ENCODE measurements at regions not wholly inside any gene's neighbourhood (a gene's known extent, or its start where the extent isn't known, plus 50 kb on each side); places are given as distances from the start of the nearest gene placed in this dataset.

- no peak overlapping the region for H3K27ac Mint-ChIP-seq (ENCODE audit: unreplicated experiment)
Observed at GRCh38 chr9:7348692-7349091, 450.9 kb downstream of the DMAC1 start.

GRCh38 chr9:7347556-7347955 is 452.0 kb downstream of the DMAC1 start:
- no peak overlapping the region for H3K4me2 ChIP-seq (ENCODE audit: low read length)

More at GRCh38 chr9:7348692-7349091, 450.9 kb downstream of the DMAC1 start:
- H2AFZ ChIP-seq (ENCODE audit: low read depth, low read length) = no peak overlapping the region
- FAIRE-seq (no peak), DNase-seq (ENCODE audit: low read depth) (no peak)
- H4K20me1 ChIP-seq (ENCODE audit: insufficient read depth, low read length) = no peaks in the 10 kb centered on the region
- H3K4me2 ChIP-seq (ENCODE audit: low read length) = no peak overlapping the region
- no peaks in the 10 kb centered on the region for H3K4me1 ChIP-seq (ENCODE audit: insufficient read depth, low read length)
- H3K9ac ChIP-seq (ENCODE audit: low read length) = no peak overlapping the region
- H3K27ac ChIP-seq (ENCODE audit: low read depth, low read length) = no peak overlapping the region
- H3K4me1 Mint-ChIP-seq (ENCODE audit: low read depth, unreplicated experiment) = no peaks in the 10 kb centered on the region
- H3K9me3 Mint-ChIP-seq (ENCODE audit: unreplicated experiment) = peaks cover 2% of the 10 kb centered on the region
- H3K79me2 ChIP-seq (ENCODE audit: insufficient read depth, low read length) = no peaks in the 10 kb centered on the region
- H3K27me3 ChIP-seq (ENCODE audit: insufficient read depth, low read length) = no peaks in the 10 kb centered on the region
- H3K27me3 Mint-ChIP-seq (ENCODE audit: low read depth, unreplicated experiment) = no peaks in the 10 kb centered on the region
- H3K36me3 Mint-ChIP-seq (ENCODE audit: low read depth, unreplicated experiment) = no peaks in the 10 kb centered on the region
- H3K9me3 ChIP-seq (ENCODE audit: insufficient read depth, low read depth, low read length) = peaks cover 6% of the 10 kb centered on the region
- H3K36me3 ChIP-seq (ENCODE audit: insufficient read depth, low read length) = no peaks in the 10 kb centered on the region
- H3K4me3 Mint-ChIP-seq (ENCODE audit: unreplicated experiment) = no peak overlapping the region
- no peak for TF ChIP-seq CTCF (IDR thresholded peaks at IDR 0.05; ENCODE audit: insufficient read depth, low read depth, low read length)
- TF ChIP-seq EZH2 (IDR thresholded peaks at IDR 0.05; ENCODE audit: insufficient read depth, low read length) = no peak
- H3K4me3 ChIP-seq (ENCODE audit: insufficient read depth, low read depth, low read length) = no peak overlapping the region

More at GRCh38 chr9:7347556-7347955, 452.0 kb downstream of the DMAC1 start:
- Histone ChIP-seq H3K27me3 (ENCODE audit: insufficient read depth, low read length) (no peaks in the 10 kb centered on the region), H4K20me1 (ENCODE audit: insufficient read depth, low read length) (no peaks in the 10 kb centered on the region), H3K27ac (ENCODE audit: low read depth, low read length) (no peak overlapping the region), H3K4me3 (ENCODE audit: insufficient read depth, low read depth, low read length) (no peak overlapping the region), H3K9ac (ENCODE audit: low read length) (no peak overlapping the region), H3K36me3 (ENCODE audit: insufficient read depth, low read length) (no peaks in the 10 kb centered on the region), H2AFZ (ENCODE audit: low read depth, low read length) (no peak overlapping the region), H3K4me1 (ENCODE audit: insufficient read depth, low read length) (no peaks in the 10 kb centered on the region), H3K9me3 (ENCODE audit: insufficient read depth, low read depth, low read length) (peaks cover 6% of the 10 kb centered on the region), H3K79me2 (ENCODE audit: insufficient read depth, low read length) (no peaks in the 10 kb centered on the region)
- Mint-ChIP-seq H3K27me3 (ENCODE audit: low read depth, unreplicated experiment) (no peaks in the 10 kb centered on the region), H3K9me3 (ENCODE audit: unreplicated experiment) (peaks cover 2% of the 10 kb centered on the region), H3K27ac (ENCODE audit: unreplicated experiment) (no peak overlapping the region), H3K36me3 (ENCODE audit: low read depth, unreplicated experiment) (no peaks in the 10 kb centered on the region), H3K4me3 (ENCODE audit: unreplicated experiment) (no peak overlapping the region), H3K4me1 (ENCODE audit: low read depth, unreplicated experiment) (no peaks in the 10 kb centered on the region)
- TF ChIP-seq CTCF (IDR thresholded peaks at IDR 0.05; ENCODE audit: insufficient read depth, low read depth, low read length) (no peak), EZH2 (IDR thresholded peaks at IDR 0.05; ENCODE audit: insufficient read depth, low read length) (no peak)
- DNase-seq (ENCODE audit: low read depth) = no peak
- FAIRE-seq = no peak

Data from astrocyte (in vitro differentiated cells and primary cell).